GM19025 (cell line): ENCODE measurements at regions not wholly inside any gene's neighbourhood (a gene's known extent, or its start where the extent isn't known, plus 50 kb on each side); places are given as distances from the start of the nearest gene placed in this dataset.
A peak's percentile ranks its signal among the peaks of the same experiment; 100 is the strongest.

ENCODE experiments used
- ATAC-seq: cut with Tn5 transposase; IDR thresholded peaks from one replicate; pipeline ENCODE4 v1.9.1; 2021; ENCODE audit warnings: mild to moderate bottlenecking, low read depth, moderate library complexity; ENCODE audit not compliant: unreplicated experiment

- no peak for ATAC-seq
Measured at GRCh38 chr5:106202035-106202434, 1468.7 kb downstream of the EFNA5 start.

- no peak for ATAC-seq
Measured at GRCh38 chr5:106200971-106201370, 1469.8 kb downstream of the EFNA5 start.

GRCh38 chr5:106195679-106196474 is 1474.9 kb downstream of the EFNA5 start:
- no peak for ATAC-seq

- no peak for ATAC-seq
Measured at GRCh38 chr5:106189121-106189809, 1481.5 kb downstream of the EFNA5 start.

- no peak for ATAC-seq
Measured at GRCh38 chr5:106185661-106186081, 1485.1 kb downstream of the EFNA5 start.

- no peak for ATAC-seq
Measured at GRCh38 chr5:106174903-106175302, 1495.8 kb downstream of the EFNA5 start.

- ATAC-seq = no peak
Measured at GRCh38 chr5:106172681-106173532, 1497.8 kb downstream of the EFNA5 start.

- no peak for ATAC-seq
Measured at GRCh38 chr5:106171708-106172107, 1499.0 kb downstream of the EFNA5 start.

GRCh38 chr5:106171132-106171531 is 1499.6 kb downstream of the EFNA5 start:
- no peak for ATAC-seq

- no peak for ATAC-seq
Measured at GRCh38 chr5:106167766-106168165, 1503.0 kb downstream of the EFNA5 start.

GRCh38 chr5:106163233-106163632 is 1507.5 kb downstream of the EFNA5 start:
- ATAC-seq = no peak

- ATAC-seq = no peak
Measured at GRCh38 chr5:106159616-106160015, 1511.1 kb downstream of the EFNA5 start.

- ATAC-seq = no peak
Measured at GRCh38 chr5:106154280-106154716, 1516.4 kb downstream of the EFNA5 start.

- ATAC-seq = no peak
Measured at GRCh38 chr5:106152569-106152968, 1518.2 kb downstream of the EFNA5 start.

GRCh38 chr5:106142116-106142515 is 1528.6 kb downstream of the EFNA5 start:
- ATAC-seq = no peak

GRCh38 chr5:106140101-106140500 is 1530.6 kb downstream of the EFNA5 start:
- ATAC-seq = no peak

GRCh38 chr5:106136061-106136460 is 1534.7 kb downstream of the EFNA5 start:
- ATAC-seq = no peak

GRCh38 chr5:106135473-106135872 is 1535.3 kb downstream of the EFNA5 start:
- ATAC-seq = no peak

GRCh38 chr5:106134549-106134948 is 1536.2 kb downstream of the EFNA5 start:
- no peak for ATAC-seq

GRCh38 chr5:106127985-106128384 is 1542.8 kb downstream of the EFNA5 start:
- peak; percentile 78 for ATAC-seq

- no peak for ATAC-seq
Measured at GRCh38 chr5:106127341-106127781, 1543.4 kb downstream of the EFNA5 start.
